HEK293 (cell line): ENCODE measurements at regions not wholly inside any gene's neighbourhood (a gene's known extent, or its start where the extent isn't known, plus 50 kb on each side); places are given as distances from the start of the nearest gene placed in this dataset.

Source experiments
- CTCF ChIP-seq: fragments of 450-650 bp; formaldehyde crosslinking; IDR thresholded peaks from 2 replicates; pipeline ENCODE4 v1.5.1; 2016; ENCODE audit warnings: missing biosample characterization, missing genetic modification characterization
- INSM2 ChIP-seq: fragments of 450-650 bp; formaldehyde crosslinking; IDR thresholded peaks from 2 replicates; pipeline ENCODE4 v1.5.1; 2016; ENCODE audit warnings: missing biosample characterization, missing genetic modification characterization
- PATZ1 ChIP-seq: fragments of 450-650 bp; formaldehyde crosslinking; IDR thresholded peaks from 2 replicates; pipeline ENCODE4 v1.5.1; 2016; ENCODE audit warnings: missing biosample characterization, missing genetic modification characterization
- REST ChIP-seq: fragments of 450-650 bp; formaldehyde crosslinking; IDR thresholded peaks from 2 replicates; pipeline ENCODE4 v1.5.1; 2016; ENCODE audit warnings: missing biosample characterization, missing genetic modification characterization
- TRIM28 ChIP-seq: IDR thresholded peaks from 2 replicates; pipeline ENCODE4 v1.6.1; 2011; ENCODE audit warnings: low read length, control low read depth, borderline replicate concordance
- ZBTB26 ChIP-seq: fragments of 450-650 bp; formaldehyde crosslinking; optimal IDR thresholded peaks from 2 replicates; pipeline ENCODE3; 2016; ENCODE audit warnings: missing biosample characterization, mild to moderate bottlenecking, missing genetic modification characterization
- ZNF501 ChIP-seq: fragments of 450-650 bp; formaldehyde crosslinking; IDR thresholded peaks from 2 replicates; pipeline ENCODE4 v1.5.1; 2016; ENCODE audit warnings: missing biosample characterization, missing genetic modification characterization
- ZNF529 ChIP-seq: fragments of 450-650 bp; formaldehyde crosslinking; IDR thresholded peaks from 2 replicates; pipeline ENCODE4 v1.5.1; 2017; ENCODE audit warnings: missing genetic modification characterization, missing biosample characterization; ENCODE audit not compliant: insufficient replicate concordance
- ZNF530 ChIP-seq: fragments of 450-650 bp; formaldehyde crosslinking; IDR thresholded peaks from 2 replicates; pipeline ENCODE4 v1.5.1; 2016; ENCODE audit warnings: low read depth, missing biosample characterization, missing genetic modification characterization
- ZNF670 ChIP-seq: fragments of 450-650 bp; formaldehyde crosslinking; IDR thresholded peaks from 2 replicates; pipeline ENCODE4 v1.5.1; 2016; ENCODE audit warnings: missing biosample characterization, missing genetic modification characterization, low read depth
- ZNF791 ChIP-seq: fragments of 450-650 bp; formaldehyde crosslinking; IDR thresholded peaks from 2 replicates; pipeline ENCODE4 v1.5.1; 2016; ENCODE audit warnings: missing biosample characterization, missing genetic modification characterization

GRCh38 chr21:43295066-43295958, 126.5 kb downstream of the CRYAA start:
- TF ChIP-seq TRIM28: no peak
- no peak for TF ChIP-seq INSM2
- TF ChIP-seq CTCF (tag by site-specific recombination): no peak
- no peak for TF ChIP-seq ZNF791
- TF ChIP-seq ZNF670 (tag by site-specific recombination): no peak
- TF ChIP-seq ZNF529: no peak
- TF ChIP-seq ZNF530: no peak
- no peak for TF ChIP-seq PATZ1 (tag by site-specific recombination)
- TF ChIP-seq ZNF501 (tag by site-specific recombination): no peak
- TF ChIP-seq REST: no peak
- TF ChIP-seq ZBTB26: no peak
